Skeletal muscle satellite cell (primary cell): ENCODE measurements at regions not wholly inside any gene's neighbourhood (a gene's known extent, or its start where the extent isn't known, plus 50 kb on each side); places are given as distances from the start of the nearest gene placed in this dataset.

Experiments used
- H3K27me3 ChIP-seq: 2 replicates; pipeline ENCODE4 v1.7.0; 2013; ENCODE audit warnings: low read length; ENCODE audit not compliant: control insufficient read depth, insufficient read depth
- H3K36me3 ChIP-seq: 2 replicates; pipeline ENCODE4 v1.7.0; 2013; ENCODE audit warnings: mild to moderate bottlenecking, control low read depth, low read length; ENCODE audit not compliant: insufficient read depth
- H3K4me1 ChIP-seq: 2 replicates; pipeline ENCODE4 v1.7.0; 2013; ENCODE audit warnings: low read length; ENCODE audit not compliant: control insufficient read depth, insufficient read depth
- H3K4me2 ChIP-seq: 2 replicates; pipeline ENCODE4 v1.7.0; 2013; ENCODE audit warnings: mild to moderate bottlenecking, low read length
- H3K4me3 ChIP-seq: 2 replicates; pipeline ENCODE4 v1.7.0; 2013; ENCODE audit warnings: low read length
- H3K9ac ChIP-seq: 2 replicates; pipeline ENCODE4 v1.7.0; 2013; ENCODE audit warnings: mild to moderate bottlenecking, low read depth, low read length, moderate library complexity
- H3K9me3 ChIP-seq: replicated peaks from 2 replicates; pipeline ENCODE4 v1.7.0; 2013; ENCODE audit warnings: mild to moderate bottlenecking, control low read depth, low read length

- Histone ChIP-seq H3K4me1 (no peaks in the 10 kb centered on the region), H3K9me3 (no peaks in the 10 kb centered on the region), H3K36me3 (no peaks in the 10 kb centered on the region), H3K4me2 (no peak overlapping the region), H3K4me3 (no peak overlapping the region), H3K27me3 (no peaks in the 10 kb centered on the region), H3K9ac (no peak overlapping the region)
Observed at GRCh38 chrX:84611843-84612636, 109.8 kb upstream of the HDX start.

GRCh38 chrX:84634201-84634782 is 132.0 kb upstream of the HDX start:
- Histone ChIP-seq H3K4me1 (no peaks in the 10 kb centered on the region), H3K4me2 (no peak overlapping the region), H3K27me3 (no peaks in the 10 kb centered on the region), H3K36me3 (no peaks in the 10 kb centered on the region), H3K9me3 (no peaks in the 10 kb centered on the region), H3K4me3 (no peak overlapping the region), H3K9ac (no peak overlapping the region)

- Histone ChIP-seq H3K4me3 (no peak overlapping the region), H3K4me1 (no peaks in the 10 kb centered on the region), H3K9me3 (no peaks in the 10 kb centered on the region), H3K9ac (no peak overlapping the region), H3K27me3 (no peaks in the 10 kb centered on the region), H3K4me2 (no peak overlapping the region), H3K36me3 (no peaks in the 10 kb centered on the region)
Observed at GRCh38 chrX:84666086-84666485, 163.8 kb upstream of the HDX start.

GRCh38 chrX:84690228-84690627 is 188.0 kb upstream of the HDX start:
- no peak overlapping the region for H3K4me2 ChIP-seq
- H3K9me3 ChIP-seq = no peaks in the 10 kb centered on the region
- no peak overlapping the region for H3K9ac ChIP-seq
- H3K4me1 ChIP-seq = no peaks in the 10 kb centered on the region
- no peaks in the 10 kb centered on the region for H3K36me3 ChIP-seq
- H3K4me3 ChIP-seq = no peak overlapping the region
- H3K27me3 ChIP-seq = peaks cover 2% of the 10 kb centered on the region

DNA sequence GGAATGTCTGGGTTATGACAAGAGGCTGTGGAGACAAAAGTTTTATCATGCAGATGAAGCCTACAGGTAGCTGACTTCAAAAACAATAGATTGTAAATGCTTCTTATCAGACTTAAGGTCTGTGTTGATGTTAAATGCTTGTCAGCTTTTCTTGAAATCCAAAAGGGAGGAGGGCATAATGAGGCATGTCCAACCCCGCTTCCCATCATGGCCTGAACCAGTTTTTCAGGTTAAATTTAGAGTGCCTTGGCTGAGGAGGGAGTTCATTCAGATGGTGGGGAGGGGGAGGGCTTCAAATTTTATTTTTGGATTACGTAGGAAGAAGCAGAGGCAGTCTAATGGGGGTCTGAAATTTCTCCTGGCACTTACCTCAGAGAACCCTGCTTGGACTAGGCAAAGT is 207.7 kb upstream of the HDX start:
- H3K9ac ChIP-seq = no peak overlapping the region
- H3K9me3 ChIP-seq = no peaks in the 10 kb centered on the region
- no peaks in the 10 kb centered on the region for H3K36me3 ChIP-seq
- no peak overlapping the region for H3K4me3 ChIP-seq
- H3K27me3 ChIP-seq = no peaks in the 10 kb centered on the region
- no peaks in the 10 kb centered on the region for H3K4me1 ChIP-seq
- H3K4me2 ChIP-seq = no peak overlapping the region

DNA sequence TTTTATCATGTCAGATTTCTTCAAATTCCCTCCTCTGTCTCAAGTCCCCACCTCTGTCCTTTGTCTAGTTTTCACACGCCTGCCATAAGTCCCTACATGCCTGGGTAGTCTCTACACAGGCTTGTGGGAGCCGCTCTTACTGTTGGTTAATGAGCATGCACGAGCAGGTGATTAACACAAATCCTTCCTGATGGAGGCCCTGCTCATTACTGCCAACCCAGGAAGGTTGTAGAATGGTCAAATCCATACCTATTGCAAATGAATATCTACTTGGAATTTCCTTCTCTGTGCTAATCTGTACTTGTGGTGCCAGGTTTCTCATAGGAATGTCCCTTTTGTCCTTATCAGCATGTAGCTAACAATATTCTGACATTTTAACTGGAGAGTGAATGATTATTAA is 208.4 kb upstream of the HDX start:
- Histone ChIP-seq H3K9ac (no peak overlapping the region), H3K27me3 (no peaks in the 10 kb centered on the region), H3K4me1 (no peaks in the 10 kb centered on the region), H3K9me3 (no peaks in the 10 kb centered on the region), H3K36me3 (no peaks in the 10 kb centered on the region), H3K4me3 (no peak overlapping the region), H3K4me2 (no peak overlapping the region)

- Histone ChIP-seq H3K4me2 (no peak overlapping the region), H3K9ac (no peak overlapping the region), H3K4me1 (no peaks in the 10 kb centered on the region), H3K4me3 (no peak overlapping the region), H3K27me3 (no peaks in the 10 kb centered on the region), H3K9me3 (no peaks in the 10 kb centered on the region), H3K36me3 (no peaks in the 10 kb centered on the region)
Observed at GRCh38 chrX:84712621-84713020, 210.4 kb upstream of the HDX start.

DNA sequence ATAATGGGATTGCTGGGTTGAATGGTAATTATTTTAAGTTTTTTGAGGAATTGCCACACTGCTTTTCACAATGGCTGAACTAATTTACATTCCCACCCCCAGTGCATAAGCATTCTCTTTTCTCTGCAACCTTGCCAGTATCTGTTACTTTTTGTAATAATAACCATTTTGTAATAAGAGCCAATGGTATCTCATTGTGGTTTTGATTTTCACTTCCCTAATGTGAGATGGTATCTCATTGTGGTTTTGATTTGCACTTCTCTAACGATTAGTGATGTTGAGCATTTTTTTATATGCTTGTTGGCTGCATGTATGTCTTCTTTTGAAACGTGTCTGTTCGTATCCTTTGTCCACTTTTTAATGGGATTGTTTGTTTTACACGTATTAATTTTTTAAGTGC is 213.1 kb upstream of the HDX start:
- H3K4me3 ChIP-seq = no peak overlapping the region
- H3K36me3 ChIP-seq = no peaks in the 10 kb centered on the region
- H3K9ac ChIP-seq = no peak overlapping the region
- H3K27me3 ChIP-seq = no peaks in the 10 kb centered on the region
- no peaks in the 10 kb centered on the region for H3K4me1 ChIP-seq
- H3K9me3 ChIP-seq = no peaks in the 10 kb centered on the region
- H3K4me2 ChIP-seq = no peak overlapping the region

DNA sequence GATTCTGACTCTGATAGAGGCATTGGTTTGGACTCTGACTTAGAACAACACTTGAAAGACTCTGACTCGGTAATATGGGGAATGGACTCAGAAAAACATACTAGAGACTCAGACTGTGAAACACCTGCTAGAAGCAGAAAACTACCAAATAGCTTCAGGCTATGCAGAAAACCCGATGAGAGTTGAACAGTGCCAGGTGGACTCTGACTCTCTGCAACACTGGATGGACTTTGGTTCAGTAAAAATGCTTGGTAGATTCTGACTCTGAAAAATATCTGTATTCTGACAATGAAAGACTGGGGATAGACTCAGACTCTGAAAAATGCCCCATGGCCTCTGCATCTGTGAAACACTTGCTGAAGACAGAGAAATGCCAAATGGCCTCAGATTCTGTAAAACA is 215.1 kb upstream of the HDX start:
- Histone ChIP-seq H3K36me3 (no peaks in the 10 kb centered on the region), H3K9ac (no peak overlapping the region), H3K27me3 (no peaks in the 10 kb centered on the region), H3K4me3 (no peak overlapping the region), H3K4me2 (no peak overlapping the region), H3K4me1 (no peaks in the 10 kb centered on the region), H3K9me3 (no peaks in the 10 kb centered on the region)

GRCh38 chrX:84721416-84721815 is 219.2 kb upstream of the HDX start:
- no peaks in the 10 kb centered on the region for H3K9me3 ChIP-seq
- no peaks in the 10 kb centered on the region for H3K27me3 ChIP-seq
- no peak overlapping the region for H3K9ac ChIP-seq
- no peak overlapping the region for H3K4me2 ChIP-seq
- no peaks in the 10 kb centered on the region for H3K4me1 ChIP-seq
- H3K36me3 ChIP-seq = no peaks in the 10 kb centered on the region
- no peak overlapping the region for H3K4me3 ChIP-seq

- H3K4me2 ChIP-seq = no peak overlapping the region
- H3K4me3 ChIP-seq = no peak overlapping the region
- no peaks in the 10 kb centered on the region for H3K27me3 ChIP-seq
- H3K4me1 ChIP-seq = no peaks in the 10 kb centered on the region
- no peak overlapping the region for H3K9ac ChIP-seq
- H3K9me3 ChIP-seq = no peaks in the 10 kb centered on the region
- H3K36me3 ChIP-seq = no peaks in the 10 kb centered on the region
Observed at GRCh38 chrX:84724576-84724975, 222.3 kb upstream of the HDX start.

GRCh38 chrX:84729408-84729807 is 227.2 kb upstream of the HDX start:
- H3K4me2 ChIP-seq = no peak overlapping the region
- H3K36me3 ChIP-seq = no peaks in the 10 kb centered on the region
- no peaks in the 10 kb centered on the region for H3K9me3 ChIP-seq
- H3K27me3 ChIP-seq = no peaks in the 10 kb centered on the region
- H3K4me3 ChIP-seq = no peak overlapping the region
- H3K4me1 ChIP-seq = no peaks in the 10 kb centered on the region
- H3K9ac ChIP-seq = no peak overlapping the region
